Cardiac fibroblast (primary cell): ENCODE measurements at regions not wholly inside any gene's neighbourhood (a gene's known extent, or its start where the extent isn't known, plus 50 kb on each side); places are given as distances from the start of the nearest gene placed in this dataset.
A peak's percentile ranks its signal among the peaks of the same experiment; 100 is the strongest.

Experiments
- DNase-seq, 2 donors: peaks; one replicate each; pipeline versions ENCODE4 v3.0.0 to v3.0.0-alpha.2; 2010; ENCODE audit warnings: low read depth in 2 of 2
- H3K4me3 ChIP-seq, 2 donors: replicated peaks in 1 of 2; 1 replicate in 1 of 2; 2 replicates in 1 of 2; pipeline ENCODE4 v1.5.1; 2011; ENCODE audit warnings: low read depth in 2 of 2, low read length in 2 of 2, mild to moderate bottlenecking in 2 of 2, moderate library complexity in 1 of 2
- CTCF ChIP-seq: IDR thresholded peaks from one replicate; pipeline ENCODE4 v1.5.1; 2011; ENCODE audit warnings: low read depth, mild to moderate bottlenecking, low read length, inconsistent platforms

DNA sequence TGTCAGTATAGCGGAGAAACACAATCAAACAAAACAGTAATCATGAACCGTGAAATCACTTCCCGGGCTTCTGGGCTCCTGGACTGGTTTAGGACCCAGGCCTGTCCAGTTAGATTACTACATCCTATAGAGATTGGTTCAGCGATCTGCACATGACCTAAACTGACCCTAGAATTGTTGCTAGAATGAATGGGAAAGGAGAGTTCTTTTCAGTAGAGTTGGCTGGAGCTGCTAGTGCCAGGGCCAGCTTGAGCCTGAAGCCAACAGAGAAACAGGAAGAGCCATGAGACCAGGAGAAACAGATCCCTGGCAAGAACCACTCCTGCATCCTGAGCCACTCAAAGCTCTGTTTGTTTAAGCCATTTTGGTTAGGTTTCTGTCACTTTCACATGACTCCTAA is 474.3 kb upstream of the C1orf87 start:
- peak in 1 of 2 donors; percentile 8 for DNase-seq
- H3K4me3 ChIP-seq: no peak overlapping the region
- TF ChIP-seq CTCF: no peak

- H3K4me3 ChIP-seq: no peak overlapping the region
- peak in 1 of 2 donors; percentile 47 for DNase-seq
- TF ChIP-seq CTCF: no peak
Observed at GRCh38 chr1:60541831-60542532, 468.4 kb upstream of the C1orf87 start.

- TF ChIP-seq CTCF: no peak
Observed at GRCh38 chr1:60540141-60540540, 466.6 kb upstream of the C1orf87 start.

GRCh38 chr1:60535713-60536112 is 462.1 kb upstream of the C1orf87 start:
- no peak for DNase-seq
- no peak for TF ChIP-seq CTCF
- no peak overlapping the region for H3K4me3 ChIP-seq

More at GRCh38 chr1:60540141-60540540, 466.6 kb upstream of the C1orf87 start:
- DNase-seq: no peak
- no peak overlapping the region for H3K4me3 ChIP-seq

GRCh38 chr1:60527567-60527966 is 454.0 kb upstream of the C1orf87 start:
- no peak for TF ChIP-seq CTCF
- no peak for DNase-seq
- H3K4me3 ChIP-seq: no peak overlapping the region

DNA sequence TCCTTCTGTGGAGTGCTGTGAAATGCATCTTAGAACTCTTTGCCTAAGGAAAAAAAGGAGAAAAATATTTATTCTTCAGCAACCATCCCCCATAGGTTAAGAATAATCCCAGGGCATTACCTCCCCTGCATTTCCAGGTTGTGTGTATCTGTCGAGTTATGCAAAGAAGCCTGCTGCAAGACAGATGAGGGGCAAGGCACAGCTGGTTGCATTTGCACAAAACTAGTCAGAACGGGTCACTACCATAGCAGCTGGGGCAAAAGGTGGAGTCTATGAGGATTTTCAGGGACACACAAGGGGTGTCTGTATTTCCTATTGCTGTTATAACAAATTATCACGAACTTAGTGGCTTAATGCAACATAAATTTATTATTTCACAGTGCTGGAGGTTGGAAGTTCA is 443.4 kb upstream of the C1orf87 start:
- TF ChIP-seq CTCF: no peak
- H3K4me3 ChIP-seq: no peak overlapping the region
- DNase-seq: no peak

DNA sequence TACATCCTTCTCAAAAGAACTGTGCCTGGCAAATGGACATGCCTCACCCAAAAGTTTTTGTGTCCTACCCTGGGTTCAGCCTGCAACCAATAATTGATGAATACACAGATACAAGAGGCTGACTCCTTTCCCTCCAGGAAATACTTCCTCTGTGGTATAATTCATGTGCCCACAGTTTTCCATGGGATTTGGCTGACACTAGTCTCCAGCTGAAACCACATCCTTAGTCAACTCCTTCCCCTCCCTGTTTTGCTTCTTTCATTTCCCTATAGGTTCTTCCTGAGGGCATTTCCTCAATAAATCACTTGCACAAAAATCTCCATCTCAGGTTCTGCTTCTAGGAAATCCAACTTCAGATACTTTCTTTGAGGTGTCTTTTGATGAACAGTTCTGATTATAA is 436.6 kb upstream of the C1orf87 start:
- H3K4me3 ChIP-seq: no peak overlapping the region
- DNase-seq: no peak
- TF ChIP-seq CTCF: no peak
